Left ventricle myocardium superior (tissue), 1 donor: ENCODE measurements at regions not wholly inside any gene's neighbourhood (a gene's known extent, or its start where the extent isn't known, plus 50 kb on each side); places are given as distances from the start of the nearest gene placed in this dataset.

Experiments
- ATAC-seq: fragments of 200-7000 bp; cut with Tn5 transposase; one replicate; pipeline ENCODE4 v1.9.1; 2020; ENCODE audit warnings: mild to moderate bottlenecking, moderate library complexity
- DNase-seq: peaks from one replicate; pipeline ENCODE4 v3.0.0-alpha.2; 2020
- intact Hi-C: fragments of 100-400 bp; cut with micrococcal nuclease; formaldehyde crosslinking; loops from one replicate; pipeline ENCODE4 v1.11.0; 2022
- donor health status: DM: no; HTN: yes; CAD: no; lungs with severe emphysema.

- ATAC-seq (no peak), DNase-seq (no peak)
- intact Hi-C loops = no loop called here
Measured at GRCh38 chr1:5502311-5503194, 489.7 kb downstream of the NPHP4 start.

GRCh38 chr1:5501206-5501930 is 490.9 kb downstream of the NPHP4 start:
- DNase-seq = no peak
- intact Hi-C loops = no loop called here
- ATAC-seq = no peak

GRCh38 chr1:5500541-5500940 is 491.7 kb downstream of the NPHP4 start:
- intact Hi-C loops = no loop called here
- ATAC-seq (no peak), DNase-seq (no peak)

GRCh38 chr1:5497503-5497902 is 494.7 kb downstream of the NPHP4 start:
- ATAC-seq = no peak
- DNase-seq = no peak
- intact Hi-C loops = no loop called here

- DNase-seq (no peak), ATAC-seq (peak; percentile 23)
- intact Hi-C loops = no loop called here
Measured at GRCh38 chr1:5495596-5496410, 496.4 kb downstream of the NPHP4 start.

GRCh38 chr1:5494518-5494917 is 497.7 kb downstream of the NPHP4 start:
- ATAC-seq (peak; percentile 58), DNase-seq (no peak)
- intact Hi-C loops = no loop called here

- intact Hi-C loops = no loop called here
- DNase-seq = no peak
- no peak for ATAC-seq
Measured at GRCh38 chr1:5493851-5494311, 498.3 kb downstream of the NPHP4 start.

GRCh38 chr1:5493275-5493674 is 498.9 kb downstream of the NPHP4 start:
- ATAC-seq (no peak), DNase-seq (no peak)
- intact Hi-C loops = no loop called here

GRCh38 chr1:5492846-5493245 is 499.4 kb downstream of the NPHP4 start:
- DNase-seq (no peak), ATAC-seq (no peak)
- intact Hi-C loops = no loop called here

- no peak for ATAC-seq
- intact Hi-C loops = no loop called here
- no peak for DNase-seq
Measured at GRCh38 chr1:5491207-5491904, 500.9 kb downstream of the NPHP4 start.

- intact Hi-C loops = no loop called here
- ATAC-seq = no peak
- no peak for DNase-seq
Measured at GRCh38 chr1:5490635-5491034, 501.6 kb downstream of the NPHP4 start.

- intact Hi-C loops = no loop called here
- DNase-seq (no peak), ATAC-seq (no peak)
Measured at GRCh38 chr1:5488448-5488847, 503.8 kb downstream of the NPHP4 start.

- ATAC-seq (no peak), DNase-seq (no peak)
- intact Hi-C loops = no loop called here
Measured at GRCh38 chr1:5485968-5486696, 506.1 kb downstream of the NPHP4 start.

- intact Hi-C loops = no loop called here
- no peak for DNase-seq
- no peak for ATAC-seq
Measured at GRCh38 chr1:5485436-5485835, 506.8 kb downstream of the NPHP4 start.

- intact Hi-C loops = no loop called here
- DNase-seq (no peak), ATAC-seq (no peak)
Measured at GRCh38 chr1:5484451-5485165, 507.6 kb downstream of the NPHP4 start.

- intact Hi-C loops = no loop called here
- DNase-seq (no peak), ATAC-seq (no peak)
Measured at GRCh38 chr1:5481889-5482288, 510.3 kb downstream of the NPHP4 start.

GRCh38 chr1:5480906-5481305 is 511.3 kb downstream of the NPHP4 start:
- ATAC-seq (no peak), DNase-seq (no peak)

More at GRCh38 chr1:5480906-5481305, 511.3 kb downstream of the NPHP4 start:
- intact Hi-C loops = no loop called here
